ENCODE measurements at regions not wholly inside any gene's neighbourhood (a gene's known extent, or its start where the extent isn't known, plus 50 kb on each side); places are given as distances from the start of the nearest gene placed in this dataset.
"Not testable (repeated sequence)": the region's sequence is repeated elsewhere in the genome, so short reads cannot be mapped to it uniquely, and the experiment has no call there.

DNA sequence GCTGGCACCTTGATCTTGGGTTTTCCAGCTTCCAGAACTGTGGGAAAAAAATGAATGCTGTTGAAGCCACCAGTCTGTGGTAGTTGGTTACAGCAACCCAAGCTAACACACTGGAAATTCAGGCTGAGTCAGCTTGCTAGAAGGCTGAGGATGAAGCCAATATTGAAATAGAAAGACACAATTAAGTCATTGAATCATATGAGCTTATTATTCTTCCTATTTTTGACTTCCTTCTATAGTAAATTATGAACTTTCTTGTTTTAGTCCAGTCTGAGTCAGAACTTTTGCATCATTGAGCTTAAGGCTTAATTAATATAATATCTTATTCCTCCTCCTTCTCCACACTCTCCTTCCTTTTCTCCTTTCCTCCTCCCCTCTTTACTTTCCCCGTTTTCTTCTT is 153.6 kb upstream of the LRRC61 start:
- H3K27ac ChIP-seq; H3K27me3 ChIP-seq; H3K4me3 ChIP-seq (ENCODE audit: low read depth in 1 of 2, low read length in 1 of 2); H3K36me3 ChIP-seq; H3K9me3 ChIP-seq; H3K4me1 ChIP-seq (ENCODE audit: control insufficient read depth in 1 of 2, insufficient read depth in 1 of 2, low read depth in 1 of 2, low read length in 1 of 2): not testable (repeated sequence)

DNA sequence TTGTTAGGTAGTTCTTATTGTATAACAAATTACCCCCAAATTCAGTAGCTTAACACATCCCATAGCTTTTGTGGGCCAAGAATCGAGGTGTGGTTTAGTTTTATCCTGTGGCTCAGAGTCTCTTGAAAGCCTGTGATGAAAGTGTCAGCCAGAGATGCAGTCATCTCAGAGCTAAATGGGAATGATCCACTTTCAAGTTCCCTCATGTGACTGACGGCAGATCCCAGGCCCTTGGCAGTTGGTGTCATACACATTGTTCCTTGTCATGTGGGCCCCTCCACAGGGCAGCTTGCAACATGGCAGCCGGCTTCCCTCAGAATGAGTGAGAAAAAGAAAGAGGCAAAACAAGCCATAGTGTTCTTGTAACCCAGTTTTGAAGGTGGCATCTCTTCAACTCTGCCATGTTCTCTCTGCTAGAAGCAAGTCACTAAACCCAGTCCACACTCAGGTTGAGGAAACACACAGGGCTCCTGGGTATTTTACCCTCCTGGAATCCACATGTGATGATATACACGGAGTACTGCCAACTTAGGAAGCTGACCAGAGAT is 153.1 kb upstream of the LRRC61 start:
- H3K27me3 ChIP-seq; H3K4me1 ChIP-seq (ENCODE audit: control insufficient read depth in 1 of 2, insufficient read depth in 1 of 2, low read depth in 1 of 2, low read length in 1 of 2); H3K4me3 ChIP-seq (ENCODE audit: low read depth in 1 of 2, low read length in 1 of 2); H3K9me3 ChIP-seq; H3K27ac ChIP-seq; H3K36me3 ChIP-seq: not testable (repeated sequence)

DNA sequence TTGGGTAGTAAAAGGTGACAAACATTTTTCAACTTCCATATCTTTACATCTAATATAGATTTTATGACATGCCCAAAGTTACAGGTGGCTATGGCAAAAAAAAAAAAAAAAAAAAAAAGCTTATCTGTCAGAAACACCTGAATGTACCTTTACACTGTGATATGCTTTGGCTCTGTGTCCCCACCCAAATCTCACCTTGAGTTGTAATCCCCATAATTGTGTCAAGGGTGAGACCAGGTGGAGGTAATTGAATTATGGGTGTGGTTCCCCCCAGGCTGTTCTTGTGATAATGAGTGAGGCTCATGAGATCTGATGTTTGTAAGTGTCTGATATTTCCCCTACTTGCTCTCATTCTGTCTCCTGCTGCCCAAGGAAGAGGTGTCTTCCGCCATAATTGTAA is 139.6 kb upstream of the LRRC61 start:
- H3K27ac ChIP-seq; H3K4me1 ChIP-seq (ENCODE audit: control insufficient read depth in 1 of 2, insufficient read depth in 1 of 2, low read depth in 1 of 2, low read length in 1 of 2); H3K9me3 ChIP-seq; H3K27me3 ChIP-seq; H3K36me3 ChIP-seq; H3K4me3 ChIP-seq (ENCODE audit: low read depth in 1 of 2, low read length in 1 of 2): not testable (repeated sequence)

DNA sequence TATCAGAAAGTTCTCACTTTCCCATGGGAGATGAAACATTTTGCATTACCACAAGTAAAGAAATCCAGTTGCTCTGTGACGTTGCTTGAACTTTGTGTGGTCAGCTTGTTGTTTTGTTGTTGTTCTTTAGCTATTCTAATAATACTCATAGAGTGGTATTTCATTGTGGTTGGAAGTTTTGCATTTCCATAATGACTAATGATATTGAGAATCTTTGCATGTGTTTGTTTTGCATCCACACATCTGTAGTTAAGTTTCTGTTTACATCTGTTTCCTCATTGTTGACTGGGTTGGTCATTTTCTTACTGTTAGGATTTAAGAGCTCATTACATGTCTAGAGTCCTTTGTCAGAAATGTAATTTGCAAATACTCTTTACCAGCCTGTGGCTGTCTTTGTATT is 133.2 kb upstream of the LRRC61 start:
- H3K9me3 ChIP-seq; H3K27me3 ChIP-seq; H3K4me3 ChIP-seq (ENCODE audit: low read depth in 1 of 2, low read length in 1 of 2); H3K36me3 ChIP-seq; H3K4me1 ChIP-seq (ENCODE audit: control insufficient read depth in 1 of 2, insufficient read depth in 1 of 2, low read depth in 1 of 2, low read length in 1 of 2); H3K27ac ChIP-seq: not testable (repeated sequence)

DNA sequence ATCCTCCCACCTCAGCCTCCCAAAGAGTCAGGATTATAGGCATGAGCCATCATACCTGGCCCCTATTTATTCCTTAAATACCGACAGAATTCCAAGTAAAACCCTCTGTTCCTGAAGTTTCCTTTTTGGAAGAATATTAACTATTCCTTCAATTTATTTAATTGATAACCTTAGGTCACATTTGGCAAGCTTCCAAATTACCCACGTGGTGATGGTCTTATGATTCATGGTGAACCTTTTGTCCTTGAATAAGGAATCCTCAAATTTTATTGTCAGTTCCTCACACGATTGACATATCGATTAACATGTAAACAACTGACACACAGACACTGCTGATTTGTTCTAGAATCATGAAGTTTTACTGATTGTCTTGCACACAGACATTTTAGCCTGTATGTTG is 130.6 kb upstream of the LRRC61 start:
- not testable (repeated sequence) for H3K36me3 ChIP-seq; H3K27ac ChIP-seq; H3K4me3 ChIP-seq (ENCODE audit: low read depth in 1 of 2, low read length in 1 of 2)

DNA sequence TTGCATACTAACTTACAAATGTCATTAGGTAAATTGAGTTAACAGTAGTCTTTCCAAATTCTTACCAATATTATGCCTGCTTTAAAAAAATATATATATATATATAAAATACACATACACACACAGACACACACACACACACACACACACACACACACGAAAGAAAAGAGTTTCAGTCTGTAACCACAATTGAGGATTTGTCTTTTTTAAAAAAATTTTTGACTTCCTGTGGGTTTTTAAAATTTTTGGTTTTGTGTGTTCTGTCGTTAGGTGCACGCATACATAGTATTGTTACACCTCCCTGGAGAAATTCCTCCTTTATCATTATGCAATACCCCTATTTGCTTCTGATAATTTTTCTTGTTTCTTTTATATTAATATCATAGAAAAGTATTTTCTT is 129.3 kb upstream of the LRRC61 start:
- H3K27me3 ChIP-seq; H3K4me1 ChIP-seq (ENCODE audit: control insufficient read depth in 1 of 2, insufficient read depth in 1 of 2, low read depth in 1 of 2, low read length in 1 of 2); H3K9me3 ChIP-seq; H3K4me3 ChIP-seq (ENCODE audit: low read depth in 1 of 2, low read length in 1 of 2); H3K27ac ChIP-seq; H3K36me3 ChIP-seq: not testable (repeated sequence)

More for the DNA sequence above, 130.6 kb upstream of the LRRC61 start:
- H3K27me3 ChIP-seq; H3K4me1 ChIP-seq (ENCODE audit: control insufficient read depth in 1 of 2, insufficient read depth in 1 of 2, low read depth in 1 of 2, low read length in 1 of 2); H3K9me3 ChIP-seq: not testable (repeated sequence)
